ENCODE measurements at regions not wholly inside any gene's neighbourhood (a gene's known extent, or its start where the extent isn't known, plus 50 kb on each side); places are given as distances from the start of the nearest gene placed in this dataset.

DNA sequence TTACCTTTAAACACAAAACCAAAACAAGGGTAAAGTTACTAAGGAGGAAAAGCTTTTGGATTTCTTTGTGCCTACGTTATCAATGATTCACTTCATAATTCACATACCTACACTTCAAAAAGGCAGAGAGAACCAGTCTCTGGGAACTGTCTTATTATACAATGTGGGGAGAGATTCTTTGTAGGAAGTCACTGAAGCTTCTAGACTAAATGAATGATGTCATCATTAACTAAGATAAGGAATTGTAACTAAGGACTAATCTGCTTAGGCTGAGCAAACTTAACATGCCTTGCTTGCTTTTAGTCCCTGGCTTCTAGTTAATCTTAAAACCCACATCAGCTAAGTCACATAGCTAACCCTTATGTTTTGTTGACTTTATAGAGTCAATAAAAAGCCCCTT is 771.2 kb downstream of the NXPH1 start:
- TF ChIP-seq, protein P1, sequence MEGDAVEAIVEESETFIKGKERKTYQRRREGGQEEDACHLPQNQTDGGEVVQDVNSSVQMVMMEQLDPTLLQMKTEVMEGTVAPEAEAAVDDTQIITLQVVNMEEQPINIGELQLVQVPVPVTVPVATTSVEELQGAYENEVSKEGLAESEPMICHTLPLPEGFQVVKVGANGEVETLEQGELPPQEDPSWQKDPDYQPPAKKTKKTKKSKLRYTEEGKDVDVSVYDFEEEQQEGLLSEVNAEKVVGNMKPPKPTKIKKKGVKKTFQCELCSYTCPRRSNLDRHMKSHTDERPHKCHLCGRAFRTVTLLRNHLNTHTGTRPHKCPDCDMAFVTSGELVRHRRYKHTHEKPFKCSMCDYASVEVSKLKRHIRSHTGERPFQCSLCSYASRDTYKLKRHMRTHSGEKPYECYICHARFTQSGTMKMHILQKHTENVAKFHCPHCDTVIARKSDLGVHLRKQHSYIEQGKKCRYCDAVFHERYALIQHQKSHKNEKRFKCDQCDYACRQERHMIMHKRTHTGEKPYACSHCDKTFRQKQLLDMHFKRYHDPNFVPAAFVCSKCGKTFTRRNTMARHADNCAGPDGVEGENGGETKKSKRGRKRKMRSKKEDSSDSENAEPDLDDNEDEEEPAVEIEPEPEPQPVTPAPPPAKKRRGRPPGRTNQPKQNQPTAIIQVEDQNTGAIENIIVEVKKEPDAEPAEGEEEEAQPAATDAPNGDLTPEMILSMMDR (IDR thresholded peaks at IDR 0.05; ENCODE audit: low read depth, low read length): no peak
- TF ChIP-seq MYC (IDR thresholded peaks at IDR 0.05; ENCODE audit: low read depth, low read length) (no peak), POLR2A (IDR thresholded peaks at IDR 0.05; ENCODE audit: extremely low read depth, insufficient read length) (no peak)
- TF ChIP-seq, protein P2, sequence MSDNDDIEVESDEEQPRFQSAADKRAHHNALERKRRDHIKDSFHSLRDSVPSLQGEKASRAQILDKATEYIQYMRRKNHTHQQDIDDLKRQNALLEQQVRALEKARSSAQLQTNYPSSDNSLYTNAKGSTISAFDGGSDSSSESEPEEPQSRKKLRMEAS (IDR thresholded peaks at IDR 0.05; ENCODE audit: low read depth, low read length): no peak
- DNase-seq (ENCODE audit: low read depth): no peak
- H3K4me3 ChIP-seq (ENCODE audit: low read depth, low read length): no peak overlapping the region

DNA sequence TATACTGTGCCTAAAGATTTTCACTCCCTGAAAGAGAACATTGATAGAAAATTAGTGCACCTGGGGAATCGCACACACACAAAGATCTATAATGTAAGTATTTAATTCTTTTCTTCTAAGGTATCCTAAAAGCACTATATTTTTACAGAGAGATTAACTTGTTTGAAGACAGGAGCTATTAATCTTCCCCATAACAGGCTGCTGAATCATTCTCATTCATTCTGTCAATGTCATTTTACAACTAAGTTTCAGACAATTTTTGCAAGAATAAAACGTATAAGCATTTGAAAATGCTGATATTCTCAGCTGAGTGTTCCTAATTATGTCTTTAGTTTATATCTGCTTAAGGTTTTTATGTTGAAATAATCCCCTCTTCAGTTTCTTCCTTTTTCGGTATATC is 776.7 kb downstream of the NXPH1 start:
- no peak overlapping the region for H3K4me3 ChIP-seq (ENCODE audit: low read depth, low read length)
- no peak for TF ChIP-seq MYC (IDR thresholded peaks at IDR 0.05; ENCODE audit: low read depth, low read length)
- TF ChIP-seq, protein P1 (IDR thresholded peaks at IDR 0.05; ENCODE audit: low read depth, low read length): no peak
- no peak for TF ChIP-seq POLR2A (IDR thresholded peaks at IDR 0.05; ENCODE audit: extremely low read depth, insufficient read length)
- TF ChIP-seq, protein P2 (IDR thresholded peaks at IDR 0.05; ENCODE audit: low read depth, low read length): no peak
- no peak for DNase-seq (ENCODE audit: low read depth)

DNA sequence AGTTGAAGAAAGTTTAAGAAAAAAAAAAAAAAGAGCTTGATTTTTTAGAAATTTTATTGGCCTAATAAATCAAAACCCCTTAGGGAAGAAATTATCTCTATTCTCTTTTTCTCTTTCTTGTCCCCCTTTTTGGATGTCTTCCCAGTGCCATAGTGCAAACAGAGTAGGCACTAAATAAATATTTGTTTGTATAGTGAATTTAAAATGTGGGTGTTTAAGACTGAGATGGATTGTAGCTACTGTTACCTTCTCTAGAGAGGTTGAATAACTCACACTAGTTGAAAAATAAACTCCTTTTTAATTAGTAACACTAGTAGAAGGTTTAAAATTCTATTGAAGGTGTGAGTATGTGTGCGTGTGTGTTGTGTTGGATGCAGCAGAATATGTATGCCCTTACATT is 783.8 kb downstream of the NXPH1 start:
- H3K4me3 ChIP-seq (ENCODE audit: low read depth, low read length): no peak overlapping the region
- DNase-seq (ENCODE audit: low read depth): no peak
- TF ChIP-seq POLR2A (IDR thresholded peaks at IDR 0.05; ENCODE audit: extremely low read depth, insufficient read length): no peak
- TF ChIP-seq, protein P1 (IDR thresholded peaks at IDR 0.05; ENCODE audit: low read depth, low read length): no peak
- TF ChIP-seq MYC (IDR thresholded peaks at IDR 0.05; ENCODE audit: low read depth, low read length): no peak
- TF ChIP-seq, protein P2 (IDR thresholded peaks at IDR 0.05; ENCODE audit: low read depth, low read length): no peak

DNA sequence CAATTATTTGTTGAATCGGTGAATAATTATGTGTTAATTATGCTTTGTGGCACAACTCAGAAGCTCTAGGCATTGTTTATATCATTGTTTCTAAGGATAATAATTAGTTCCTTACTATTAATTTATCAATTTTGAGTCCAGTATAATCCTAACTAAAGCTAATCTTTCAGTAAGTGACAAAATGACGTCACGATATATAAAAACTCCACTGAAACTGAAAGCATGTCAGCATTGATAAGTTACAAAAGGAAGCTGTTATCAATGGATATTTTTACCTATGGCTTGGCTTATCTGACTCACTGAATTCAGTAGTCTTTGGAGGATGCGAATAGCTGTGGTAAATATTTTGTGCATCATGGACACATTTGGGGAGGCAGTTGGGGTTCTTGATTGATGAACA is 793.1 kb downstream of the NXPH1 start:
- TF ChIP-seq POLR2A (IDR thresholded peaks at IDR 0.05; ENCODE audit: extremely low read depth, insufficient read length) (no peak), MYC (IDR thresholded peaks at IDR 0.05; ENCODE audit: low read depth, low read length) (no peak)
- TF ChIP-seq, protein P2 (IDR thresholded peaks at IDR 0.05; ENCODE audit: low read depth, low read length): no peak
- TF ChIP-seq, protein P1 (IDR thresholded peaks at IDR 0.05; ENCODE audit: low read depth, low read length): no peak
- DNase-seq (ENCODE audit: low read depth): no peak
- H3K4me3 ChIP-seq (ENCODE audit: low read depth, low read length): no peak overlapping the region

DNA sequence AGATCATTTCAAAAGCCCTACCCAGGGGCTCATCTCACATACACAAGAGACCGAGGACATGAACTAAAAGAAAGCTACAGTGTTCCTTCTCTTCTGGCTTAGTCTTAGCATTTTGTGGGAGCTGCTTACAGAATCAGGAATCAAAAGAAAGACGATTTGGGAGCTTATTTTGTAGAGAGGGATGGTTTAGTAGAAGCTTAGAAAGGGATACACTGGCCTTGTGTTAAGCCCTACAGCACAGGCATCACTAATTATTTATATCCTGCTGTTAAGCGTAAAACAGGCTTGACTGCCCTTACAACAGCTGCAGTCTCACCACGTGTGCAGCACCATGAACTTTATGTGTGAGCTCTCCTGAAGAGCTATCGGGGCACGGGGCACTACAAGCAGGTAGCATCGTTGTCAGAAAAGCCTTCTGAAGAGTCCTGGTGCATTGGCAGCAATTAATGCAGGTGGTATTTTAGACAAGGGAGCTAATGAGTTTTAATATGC is 798.3 kb downstream of the NXPH1 start:
- H3K4me3 ChIP-seq (ENCODE audit: low read depth, low read length): no peak overlapping the region
- no peak for DNase-seq (ENCODE audit: low read depth)
- TF ChIP-seq, protein P1 (IDR thresholded peaks at IDR 0.05; ENCODE audit: low read depth, low read length): no peak
- TF ChIP-seq MYC (IDR thresholded peaks at IDR 0.05; ENCODE audit: low read depth, low read length) (no peak), POLR2A (IDR thresholded peaks at IDR 0.05; ENCODE audit: extremely low read depth, insufficient read length) (no peak)
- TF ChIP-seq, protein P2 (IDR thresholded peaks at IDR 0.05; ENCODE audit: low read depth, low read length): no peak

Measured in NB4 (cell line).